ENCODE measurements at regions not wholly inside any gene's neighbourhood (a gene's known extent, or its start where the extent isn't known, plus 50 kb on each side); places are given as distances from the start of the nearest gene placed in this dataset.
"Not testable (repeated sequence)": the region's sequence is repeated elsewhere in the genome, so short reads cannot be mapped to it uniquely, and the experiment has no call there.

DNA sequence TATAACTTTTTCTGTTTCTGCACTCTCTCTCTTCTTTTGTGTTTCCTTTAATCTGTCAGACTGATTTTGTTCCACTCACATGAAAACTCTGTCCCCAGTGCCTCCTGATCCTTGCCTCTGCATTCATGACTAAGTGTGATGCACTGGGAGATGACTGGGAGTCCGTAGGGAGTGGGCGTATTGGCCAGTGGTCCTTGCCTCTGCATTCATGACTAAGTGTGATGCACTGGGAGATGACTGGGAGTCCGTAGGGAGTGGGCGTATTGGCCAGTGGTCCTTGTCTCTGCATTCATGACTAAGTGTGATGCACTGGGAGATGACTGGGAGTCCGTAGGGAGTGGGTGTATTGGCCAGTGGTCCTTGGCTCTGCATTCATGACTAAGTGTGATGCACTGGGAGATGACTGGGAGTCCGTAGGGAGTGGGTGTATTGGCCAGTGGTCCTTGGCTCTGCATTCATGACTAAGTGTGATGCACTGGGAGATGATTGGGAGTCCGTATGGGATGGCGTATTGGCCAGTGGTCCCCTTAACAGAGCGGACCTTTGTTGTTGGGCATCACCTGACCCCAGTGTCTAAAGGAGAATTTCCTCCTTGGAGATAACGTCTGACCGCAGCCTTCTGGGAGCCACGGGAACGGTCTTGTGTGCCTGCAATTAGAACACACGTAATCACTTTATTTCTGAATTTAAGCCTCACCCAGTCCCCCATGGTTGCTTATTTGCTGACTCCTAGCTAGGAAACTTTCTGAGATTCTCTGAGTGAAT, 266.0 kb downstream of the TRIML1 start:
- H3K9me3 Mint-ChIP-seq = peaks cover 0 to 27% (median 9%) of the 10 kb centered on the region in 9 donors
- POLR2A ChIA-PET, DNase-seq, H3K27ac Mint-ChIP-seq, H3K27me3 Mint-ChIP-seq, H3K36me3 Mint-ChIP-seq, H3K4me3 Mint-ChIP-seq, ATAC-seq, H3K4me1 Mint-ChIP-seq: not testable (repeated sequence)

DNA sequence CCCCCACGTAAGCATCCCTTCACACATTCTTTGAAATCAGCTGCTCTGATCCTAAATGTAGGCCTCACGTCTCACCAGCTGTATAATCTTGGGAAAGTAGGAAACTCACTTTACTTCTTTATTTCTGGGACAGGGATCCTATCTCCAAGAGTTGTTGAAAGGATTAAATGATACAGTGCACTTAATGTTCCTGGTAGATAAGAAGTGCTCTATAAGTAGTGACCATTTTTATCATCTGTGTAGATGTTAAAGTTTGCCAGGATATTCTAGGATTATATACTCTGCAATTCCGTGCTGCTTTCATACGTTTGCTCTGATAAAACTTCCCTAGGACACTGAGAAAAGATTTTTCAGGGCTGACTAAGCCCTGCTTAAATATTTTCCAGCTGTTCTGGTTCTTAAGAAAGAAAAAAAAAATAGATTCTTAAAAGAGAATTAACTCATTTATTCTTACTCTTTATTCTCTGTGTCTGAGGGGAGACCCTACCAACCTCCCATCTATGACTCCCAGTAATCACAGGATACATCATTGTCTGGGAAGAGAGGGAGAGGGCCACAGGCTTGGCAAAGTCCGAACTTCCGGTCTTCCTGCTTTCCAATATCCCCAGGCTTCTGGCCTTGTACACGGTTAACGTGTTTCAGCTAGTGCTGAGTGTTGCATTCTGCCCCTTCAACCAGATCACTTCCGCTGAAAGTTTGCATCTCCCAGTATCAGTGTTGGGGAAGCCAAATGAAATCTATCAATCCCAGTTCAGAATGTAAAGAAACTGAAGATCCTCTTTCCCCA, 269.2 kb downstream of the TRIML1 start:
- ATAC-seq (no peak), DNase-seq (no peak)
- Mint-ChIP-seq H3K36me3 (peaks cover 0 to 10% (median 0%) of the 10 kb centered on the region in 3 donors), H3K27ac (no peak overlapping the region), H3K27me3 (no peaks in the 10 kb centered on the region), H3K4me1 (no peaks in the 10 kb centered on the region), H3K4me3 (no peak overlapping the region), H3K9me3 (peaks cover 0 to 26% (median 10%) of the 10 kb centered on the region in 9 donors)
- POLR2A ChIA-PET = no interaction called here

DNA sequence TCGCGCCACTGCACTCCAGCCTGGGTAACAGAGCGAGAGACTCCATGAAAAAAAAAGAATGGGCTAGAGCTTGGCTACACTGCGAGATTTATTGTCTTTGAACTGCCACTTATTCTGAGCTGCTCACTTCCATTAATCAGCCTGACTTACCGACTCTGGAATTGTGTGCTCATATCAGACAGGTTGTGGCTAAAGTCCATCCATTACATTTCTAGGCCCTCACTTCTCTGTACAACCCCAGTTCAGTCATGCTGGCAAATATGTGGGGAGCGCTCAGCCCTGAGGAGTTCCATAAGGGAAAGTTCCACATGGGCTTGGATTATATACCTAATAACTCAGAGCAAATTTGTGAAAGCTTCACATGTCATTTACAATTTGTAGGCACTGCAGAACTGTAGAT, 270.6 kb downstream of the TRIML1 start:
- no peaks in the 10 kb centered on the region for H3K27me3 Mint-ChIP-seq
- no peak overlapping the region for H3K4me3 Mint-ChIP-seq
- no peaks in the 10 kb centered on the region for H3K4me1 Mint-ChIP-seq
- POLR2A ChIA-PET = no interaction called here
- no peak for DNase-seq
- no peak overlapping the region for H3K27ac Mint-ChIP-seq
- ATAC-seq = no peak
- peaks cover 0 to 22% (median 12%) of the 10 kb centered on the region in 9 donors for H3K9me3 Mint-ChIP-seq
- H3K36me3 Mint-ChIP-seq = peaks cover 0 to 5% (median 0%) of the 10 kb centered on the region in 3 donors

DNA sequence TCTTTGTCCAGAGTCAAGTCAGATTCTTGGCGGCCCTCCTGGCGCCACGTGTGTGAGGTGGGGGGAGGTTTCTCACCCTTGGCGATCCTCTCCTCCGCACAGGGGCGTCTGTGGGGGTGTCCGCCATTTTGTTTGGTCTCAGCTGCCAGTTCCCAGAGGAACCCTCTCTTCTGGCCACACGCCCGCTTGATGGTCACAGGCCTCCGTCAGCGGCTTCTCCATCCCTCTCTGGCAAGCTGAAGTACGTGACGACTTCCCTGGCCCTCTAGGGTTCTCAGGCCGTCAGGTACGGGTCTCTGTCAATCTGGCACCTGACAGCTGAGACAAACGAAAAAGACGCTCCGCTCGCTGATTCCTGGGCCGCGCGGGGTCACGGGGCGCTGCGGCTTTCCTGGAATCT, 272.6 kb downstream of the TRIML1 start:
- H3K4me1 Mint-ChIP-seq = no peaks in the 10 kb centered on the region
- no peak for DNase-seq
- H3K9me3 Mint-ChIP-seq = peaks cover 0 to 21% (median 12%) of the 10 kb centered on the region in 9 donors
- H3K27ac Mint-ChIP-seq = no peak overlapping the region
- POLR2A ChIA-PET = no interaction called here
- H3K36me3 Mint-ChIP-seq = peaks cover 0 to 5% (median 0%) of the 10 kb centered on the region in 3 donors
- H3K27me3 Mint-ChIP-seq = no peaks in the 10 kb centered on the region
- no peak overlapping the region for H3K4me3 Mint-ChIP-seq
- ATAC-seq = no peak

DNA sequence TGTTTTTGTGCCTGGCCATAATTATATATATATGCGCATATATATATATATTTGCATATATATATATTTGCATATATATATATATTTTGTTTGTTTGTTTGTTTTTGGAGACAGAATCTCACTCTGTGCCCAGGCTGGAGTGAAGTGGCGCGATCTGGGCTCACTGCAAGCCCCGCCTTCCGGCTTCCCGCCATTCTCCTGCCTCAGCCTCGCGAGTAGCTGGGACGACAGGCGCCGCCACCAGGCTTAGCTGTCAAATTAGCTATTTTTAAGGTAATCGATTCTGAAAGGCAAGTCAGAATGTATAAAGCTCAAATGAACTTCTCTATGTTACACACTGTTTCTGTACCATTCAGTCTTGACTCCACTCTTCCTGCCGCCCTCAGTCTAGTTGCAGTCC, 273.3 kb downstream of the TRIML1 start:
- DNase-seq (no peak), ATAC-seq (no peak)
- H3K27ac Mint-ChIP-seq = no peak overlapping the region
- peaks cover 0 to 5% (median 0%) of the 10 kb centered on the region in 3 donors for H3K36me3 Mint-ChIP-seq
- H3K4me1 Mint-ChIP-seq = no peaks in the 10 kb centered on the region
- H3K27me3 Mint-ChIP-seq = no peaks in the 10 kb centered on the region
- no peak overlapping the region for H3K4me3 Mint-ChIP-seq
- POLR2A ChIA-PET = no interaction called here
- peaks cover 0 to 25% (median 12%) of the 10 kb centered on the region in 9 donors for H3K9me3 Mint-ChIP-seq

DNA sequence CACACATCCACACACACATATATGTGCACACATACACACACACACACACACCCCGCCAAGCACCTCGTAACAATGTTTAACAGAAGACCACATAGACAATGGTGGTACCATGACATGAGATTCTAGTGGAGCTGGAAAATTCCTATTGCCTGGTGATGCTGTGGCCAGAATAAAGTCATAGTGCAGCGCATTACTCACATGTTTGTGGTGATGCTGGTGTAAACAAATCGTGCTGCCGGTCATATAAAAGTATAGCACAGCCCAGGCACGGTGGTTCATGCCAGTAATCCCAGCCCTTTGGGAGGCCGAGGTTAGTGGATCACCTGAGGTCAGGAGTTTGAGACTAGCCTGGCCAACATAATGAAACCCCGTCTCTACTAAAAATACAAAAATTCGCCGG, 275.2 kb downstream of the TRIML1 start:
- Mint-ChIP-seq H3K27me3 (no peaks in the 10 kb centered on the region), H3K4me3 (no peak overlapping the region), H3K9me3 (peaks cover 0 to 25% (median 12%) of the 10 kb centered on the region in 9 donors), H3K27ac (no peak overlapping the region), H3K4me1 (no peaks in the 10 kb centered on the region), H3K36me3 (peaks cover 0 to 5% (median 0%) of the 10 kb centered on the region in 3 donors)
- ATAC-seq (no peak), DNase-seq (no peak)
- POLR2A ChIA-PET = no interaction called here

DNA sequence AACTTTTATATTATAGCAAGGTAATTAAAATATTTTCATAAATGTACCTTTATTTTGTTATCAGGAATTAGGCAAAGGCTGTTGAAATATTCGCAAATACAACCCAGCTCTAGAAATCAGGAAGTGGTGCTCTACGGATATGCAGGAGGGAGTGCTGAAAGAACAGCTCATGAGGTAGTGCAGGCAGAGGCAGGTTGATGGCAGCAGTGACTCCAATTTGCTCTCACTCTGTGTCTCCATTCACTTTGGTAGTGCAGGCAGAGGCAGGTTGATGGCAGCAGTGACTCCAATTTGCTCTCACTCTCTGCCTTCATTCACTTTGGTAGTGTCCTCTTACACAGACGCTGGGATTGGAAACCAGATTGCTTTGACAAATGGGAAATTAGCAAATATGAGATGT, 277.9 kb downstream of the TRIML1 start:
- Mint-ChIP-seq H3K27me3 (no peaks in the 10 kb centered on the region), H3K4me3 (no peak overlapping the region), H3K4me1 (no peaks in the 10 kb centered on the region), H3K27ac (no peak overlapping the region), H3K9me3 (peaks cover 2 to 25% (median 11%) of the 10 kb centered on the region in 9 donors), H3K36me3 (peaks cover 0 to 5% (median 0%) of the 10 kb centered on the region in 3 donors)
- POLR2A ChIA-PET = no interaction called here
- DNase-seq (no peak), ATAC-seq (no peak)

DNA sequence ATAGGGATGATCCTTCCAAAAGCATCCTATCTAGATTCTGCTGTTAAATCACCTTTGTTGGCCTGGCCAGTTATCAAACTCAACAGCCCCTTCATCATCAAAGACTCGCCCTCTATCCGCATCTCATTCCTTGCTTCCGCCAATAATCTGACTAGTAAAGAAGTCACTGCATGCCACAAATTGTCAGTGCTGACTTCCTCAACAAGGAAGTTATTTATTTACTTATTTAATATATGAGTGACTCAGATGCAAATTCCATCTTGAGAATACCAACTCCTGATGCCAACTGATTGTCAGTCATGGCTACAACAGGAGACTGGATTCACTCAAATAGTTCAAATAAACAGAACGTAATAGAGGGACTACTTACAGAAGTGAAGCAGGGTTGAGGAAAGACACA, 283.8 kb downstream of the TRIML1 start:
- POLR2A ChIA-PET = no interaction called here
- ATAC-seq = no peak

DNA sequence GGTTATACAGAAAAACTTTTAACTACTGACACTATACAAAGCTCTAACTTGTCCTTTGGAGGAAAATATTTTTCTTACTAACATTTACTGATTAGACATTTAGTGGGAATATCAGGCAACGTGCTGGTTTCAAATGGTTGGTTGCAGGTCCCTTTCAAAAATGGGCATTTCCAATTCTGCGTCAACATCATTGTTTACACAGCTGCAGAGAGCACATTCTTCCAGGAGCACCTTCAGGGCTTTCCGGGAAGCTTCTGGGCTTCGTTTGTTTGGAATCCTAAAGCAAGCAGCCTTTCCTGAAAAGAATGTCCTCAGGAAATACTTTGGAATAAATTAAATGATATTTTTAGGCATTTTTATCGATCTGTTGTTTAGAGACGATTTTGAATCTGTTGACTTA, 289.7 kb downstream of the TRIML1 start:
- POLR2A ChIA-PET = no interaction called here
- no peak for DNase-seq
- no peaks in the 10 kb centered on the region for H3K27me3 Mint-ChIP-seq
- no peaks in the 10 kb centered on the region for H3K4me1 Mint-ChIP-seq
- H3K36me3 Mint-ChIP-seq = no peaks in the 10 kb centered on the region
- no peak overlapping the region for H3K4me3 Mint-ChIP-seq
- no peak overlapping the region for H3K27ac Mint-ChIP-seq
- H3K9me3 Mint-ChIP-seq = peaks cover 2 to 31% (median 14%) of the 10 kb centered on the region in 9 donors
- ATAC-seq = no peak

More for the DNA sequence above, 283.8 kb downstream of the TRIML1 start:
- Mint-ChIP-seq H3K9me3 (peaks cover 0 to 11% (median 6%) of the 10 kb centered on the region in 9 donors), H3K4me1 (no peaks in the 10 kb centered on the region), H3K27ac (no peak overlapping the region), H3K27me3 (no peaks in the 10 kb centered on the region), H3K36me3 (no peaks in the 10 kb centered on the region), H3K4me3 (no peak overlapping the region)
- no peak for DNase-seq

DNA sequence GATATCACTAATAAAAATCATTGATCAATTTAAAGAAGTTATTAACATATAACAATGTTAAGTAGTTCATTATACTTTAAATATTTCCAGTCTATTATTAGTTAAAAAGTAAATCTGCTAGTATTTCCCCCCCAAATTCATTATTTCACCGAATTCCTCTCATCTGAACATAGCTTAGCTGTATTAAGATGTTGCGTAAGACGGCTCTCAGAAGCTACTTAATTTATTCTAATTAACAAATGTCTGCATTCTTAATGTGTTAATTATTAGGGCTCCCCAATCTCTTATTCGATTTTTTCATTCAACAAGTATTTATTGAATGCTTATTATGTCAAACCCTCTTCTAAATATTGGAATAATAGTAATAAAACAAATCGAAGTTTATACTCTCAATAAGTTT, 290.7 kb downstream of the TRIML1 start:
- Mint-ChIP-seq H3K36me3 (no peaks in the 10 kb centered on the region), H3K27ac (no peak overlapping the region), H3K4me3 (no peak overlapping the region), H3K9me3 (peaks cover 3 to 37% (median 13%) of the 10 kb centered on the region in 9 donors), H3K27me3 (no peaks in the 10 kb centered on the region), H3K4me1 (no peaks in the 10 kb centered on the region)
- ATAC-seq (no peak), DNase-seq (no peak)
- POLR2A ChIA-PET = no interaction called here

DNA sequence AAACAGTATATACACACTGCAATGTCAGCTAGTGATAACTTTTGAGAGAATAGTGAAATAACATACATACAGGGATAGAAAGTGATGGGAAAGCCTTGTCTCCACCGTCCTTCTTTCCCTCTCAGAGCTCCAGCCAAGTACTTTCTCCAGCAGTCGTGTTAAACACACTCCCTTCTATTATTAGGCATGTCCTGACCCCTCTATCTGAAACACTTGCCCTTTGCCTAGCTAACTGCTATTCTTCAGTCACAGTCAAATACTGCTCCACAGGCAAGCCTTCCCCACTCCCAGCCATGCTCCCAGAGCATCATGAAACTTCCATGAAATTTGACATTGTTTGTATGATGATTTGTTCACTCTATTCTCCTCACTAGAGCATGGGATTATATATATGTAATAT, 291.1 kb downstream of the TRIML1 start:
- POLR2A ChIA-PET = no interaction called here
- H3K9me3 Mint-ChIP-seq = peaks cover 3 to 41% (median 13%) of the 10 kb centered on the region in 9 donors
- ATAC-seq (no peak), DNase-seq (no peak)
- H3K27ac Mint-ChIP-seq = no peak overlapping the region
- no peak overlapping the region for H3K4me3 Mint-ChIP-seq
- no peaks in the 10 kb centered on the region for H3K36me3 Mint-ChIP-seq
- H3K4me1 Mint-ChIP-seq = no peaks in the 10 kb centered on the region
- no peaks in the 10 kb centered on the region for H3K27me3 Mint-ChIP-seq

DNA sequence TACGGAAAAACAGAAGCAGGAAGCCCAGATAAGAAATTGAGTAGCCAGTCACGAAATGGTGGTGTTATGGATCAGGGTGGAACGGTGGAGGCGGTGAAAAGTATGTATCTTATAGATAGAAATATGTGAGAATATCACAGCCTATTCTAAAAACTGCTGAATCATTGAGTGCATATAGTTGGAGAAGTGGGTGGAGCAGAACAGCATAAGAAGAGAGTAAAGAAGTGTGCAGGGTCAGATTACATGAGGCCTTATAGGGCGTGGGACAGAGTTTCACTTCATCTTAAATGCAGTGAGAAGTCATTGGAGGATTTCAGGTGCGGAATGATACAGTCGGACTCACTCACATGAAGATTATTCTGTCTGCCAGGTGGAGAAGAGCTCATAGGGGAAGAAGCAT, 293.1 kb downstream of the TRIML1 start:
- peaks cover 3 to 42% (median 13%) of the 10 kb centered on the region in 9 donors for H3K9me3 Mint-ChIP-seq
- no peaks in the 10 kb centered on the region for H3K4me1 Mint-ChIP-seq
- H3K27ac Mint-ChIP-seq = no peak overlapping the region
- no peaks in the 10 kb centered on the region for H3K27me3 Mint-ChIP-seq
- ATAC-seq (no peak), DNase-seq (no peak)
- H3K4me3 Mint-ChIP-seq = no peak overlapping the region
- H3K36me3 Mint-ChIP-seq = no peaks in the 10 kb centered on the region
- POLR2A ChIA-PET = no interaction called here

DNA sequence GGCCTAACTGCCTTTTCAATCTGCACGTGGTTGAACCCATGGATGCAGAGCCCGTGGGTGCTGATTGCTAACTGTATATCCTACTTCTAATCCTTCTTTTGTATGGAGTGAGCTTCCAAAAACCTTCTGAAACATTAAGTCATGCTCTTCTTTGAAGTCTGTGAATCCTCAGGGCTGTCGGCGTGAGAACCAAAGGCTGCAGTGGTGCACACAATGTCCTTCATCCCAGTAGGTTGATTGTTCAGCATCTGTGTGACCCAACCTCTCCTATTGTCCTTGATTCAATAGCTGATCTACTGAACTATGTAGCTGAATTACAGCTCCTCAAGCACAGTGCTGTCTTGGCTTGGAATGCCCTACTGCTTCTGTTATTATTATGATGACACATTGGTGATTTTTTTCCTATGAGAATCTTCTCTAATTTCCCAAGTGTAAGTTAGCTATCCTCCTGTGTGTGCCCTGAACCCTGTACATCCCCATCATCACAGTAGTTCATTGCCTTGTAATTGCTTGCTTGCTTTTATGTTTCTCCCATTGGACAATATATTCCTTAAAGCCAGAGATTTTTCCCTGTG, 294.6 kb downstream of the TRIML1 start:
- H3K9me3 Mint-ChIP-seq = peaks cover 3 to 46% (median 13%) of the 10 kb centered on the region in 9 donors
- POLR2A ChIA-PET = no interaction called here
- no peak for ATAC-seq
- no peak for DNase-seq
- no peaks in the 10 kb centered on the region for H3K4me1 Mint-ChIP-seq
- H3K27ac Mint-ChIP-seq = no peak overlapping the region
- H3K4me3 Mint-ChIP-seq = no peak overlapping the region
- H3K27me3 Mint-ChIP-seq = no peaks in the 10 kb centered on the region
- no peaks in the 10 kb centered on the region for H3K36me3 Mint-ChIP-seq
